ENCODE measurements at regions not wholly inside any gene's neighbourhood (a gene's known extent, or its start where the extent isn't known, plus 50 kb on each side); places are given as distances from the start of the nearest gene placed in this dataset.

DNA sequence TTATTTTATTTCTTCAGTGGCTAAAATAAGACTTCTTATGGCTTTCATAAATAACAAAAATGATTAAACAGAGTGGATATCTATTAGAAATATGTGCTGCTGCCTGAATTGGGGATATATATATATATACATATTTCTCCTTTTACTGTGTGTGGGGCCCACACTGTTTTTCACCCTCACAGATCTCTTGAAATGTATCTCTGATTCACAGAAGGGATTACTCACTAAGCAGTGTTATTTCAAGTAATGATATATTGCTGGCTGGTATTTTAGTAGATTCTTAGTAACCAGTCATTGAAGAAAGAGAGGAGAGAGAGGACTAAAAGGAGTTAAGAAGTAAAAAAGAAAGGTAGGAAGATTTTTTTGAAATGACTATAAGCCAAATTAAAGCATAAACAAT lies 308.6 kb upstream of the NRP1 start:
- DNase-seq (ENCODE audit: insufficient read length, low spot score) (no peak), FAIRE-seq (no peak)
- TF ChIP-seq POLR2AphosphoS5 (IDR thresholded peaks at IDR 0.05; ENCODE audit: low read depth, low read length), result no peak
- no peak for TF ChIP-seq PAX5 (IDR thresholded peaks at IDR 0.05; ENCODE audit: insufficient read depth, low read length, severe bottlenecking)
- TF ChIP-seq SPI1 (IDR thresholded peaks at IDR 0.05; ENCODE audit: low read depth, low read length), result no peak
- no peak for TF ChIP-seq POLR2A (IDR thresholded peaks at IDR 0.05; ENCODE audit: low read depth, low read length)
- no peak for TF ChIP-seq TAF1 (IDR thresholded peaks at IDR 0.05; ENCODE audit: low read depth, low read length)
- no peak for TF ChIP-seq POU2F2 (IDR thresholded peaks at IDR 0.05; ENCODE audit: low read depth, low read length)

DNA sequence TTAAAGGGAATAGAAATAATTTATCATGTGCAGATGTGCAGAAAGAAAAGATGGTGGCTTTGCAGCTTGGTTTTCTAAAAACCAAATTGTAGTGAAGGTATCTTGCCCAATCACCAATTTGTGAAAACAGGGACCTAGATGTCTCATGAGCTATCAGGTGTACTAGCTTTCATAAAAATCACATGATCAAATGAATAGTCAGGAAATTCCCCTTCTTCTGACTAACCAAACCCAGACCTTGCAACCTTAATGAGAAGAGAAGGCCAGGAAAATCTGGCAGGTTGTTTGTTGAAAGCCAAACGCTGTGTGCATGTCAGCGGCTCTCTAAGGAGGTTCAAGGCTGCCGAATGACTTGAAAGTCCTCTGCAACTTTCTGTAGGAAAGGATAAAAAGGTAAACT lies 304.4 kb upstream of the NRP1 start:
- DNase-seq (ENCODE audit: insufficient read length, low spot score) (no peak), FAIRE-seq (no peak)
- TF ChIP-seq PAX5 (IDR thresholded peaks at IDR 0.05; ENCODE audit: insufficient read depth, low read length, severe bottlenecking) (no peak), SPI1 (IDR thresholded peaks at IDR 0.05; ENCODE audit: low read depth, low read length) (no peak), POLR2A (IDR thresholded peaks at IDR 0.05; ENCODE audit: low read depth, low read length) (no peak)

DNA sequence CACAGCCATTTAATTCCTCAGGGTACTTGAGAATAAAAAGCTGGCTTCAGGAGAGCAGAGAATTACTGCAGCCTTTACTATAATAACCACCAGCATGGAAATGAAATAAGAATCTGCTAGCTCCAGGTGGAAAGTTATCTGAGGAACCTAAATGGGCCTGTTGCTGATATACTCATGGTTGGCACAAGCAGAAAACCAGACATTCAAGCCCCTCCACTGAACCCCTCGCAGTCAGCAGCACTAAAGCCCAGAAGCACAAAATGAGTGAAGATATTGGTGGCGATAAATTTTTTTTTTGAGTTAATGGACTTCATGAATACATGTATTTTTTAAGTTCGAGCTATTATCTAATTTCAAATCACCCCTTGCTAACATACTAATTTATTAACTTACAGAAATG lies 303.9 kb upstream of the NRP1 start:
- TF ChIP-seq POLR2AphosphoS5 (IDR thresholded peaks at IDR 0.05; ENCODE audit: low read depth, low read length) (no peak), SPI1 (IDR thresholded peaks at IDR 0.05; ENCODE audit: low read depth, low read length) (no peak), PAX5 (IDR thresholded peaks at IDR 0.05; ENCODE audit: insufficient read depth, low read length, severe bottlenecking) (no peak)
- DNase-seq (ENCODE audit: insufficient read length, low spot score), result no peak
- no peak for FAIRE-seq

DNA sequence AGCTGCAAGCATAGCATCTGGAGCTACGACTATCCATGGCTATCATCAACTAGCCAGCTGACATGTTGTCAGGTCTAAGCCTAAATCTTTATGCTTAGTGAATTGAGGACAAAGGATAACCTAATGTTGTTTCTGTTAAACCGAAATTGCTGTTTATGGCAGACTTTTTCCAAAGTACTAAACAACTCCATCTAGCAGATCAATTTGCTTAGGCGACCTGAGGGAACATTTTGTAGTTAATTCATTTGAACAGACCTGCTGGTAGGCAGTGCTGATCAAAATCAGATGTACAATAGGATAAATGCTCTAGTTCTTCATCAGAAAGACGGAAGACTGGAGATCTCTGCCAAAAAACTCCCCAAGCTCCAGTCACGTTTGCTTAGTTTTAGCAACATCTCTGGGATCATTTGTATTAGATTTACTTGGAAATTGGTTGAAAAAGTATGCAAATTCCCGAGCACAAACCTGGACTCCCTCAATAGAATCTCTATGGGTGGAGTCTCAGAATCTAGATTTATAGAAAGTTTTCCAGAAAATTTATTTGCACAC lies 301.6 kb upstream of the NRP1 start:
- no peak for DNase-seq (ENCODE audit: insufficient read length, low spot score)
- no peak for FAIRE-seq
- no peak for TF ChIP-seq TAF1 (IDR thresholded peaks at IDR 0.05; ENCODE audit: low read depth, low read length)
- no peak for TF ChIP-seq POLR2AphosphoS5 (IDR thresholded peaks at IDR 0.05; ENCODE audit: low read depth, low read length)
- no peak for TF ChIP-seq POLR2A (IDR thresholded peaks at IDR 0.05; ENCODE audit: low read depth, low read length)
- no peak for TF ChIP-seq SPI1 (IDR thresholded peaks at IDR 0.05; ENCODE audit: low read depth, low read length)
- TF ChIP-seq PAX5 (IDR thresholded peaks at IDR 0.05; ENCODE audit: insufficient read depth, low read length, severe bottlenecking), result no peak

DNA sequence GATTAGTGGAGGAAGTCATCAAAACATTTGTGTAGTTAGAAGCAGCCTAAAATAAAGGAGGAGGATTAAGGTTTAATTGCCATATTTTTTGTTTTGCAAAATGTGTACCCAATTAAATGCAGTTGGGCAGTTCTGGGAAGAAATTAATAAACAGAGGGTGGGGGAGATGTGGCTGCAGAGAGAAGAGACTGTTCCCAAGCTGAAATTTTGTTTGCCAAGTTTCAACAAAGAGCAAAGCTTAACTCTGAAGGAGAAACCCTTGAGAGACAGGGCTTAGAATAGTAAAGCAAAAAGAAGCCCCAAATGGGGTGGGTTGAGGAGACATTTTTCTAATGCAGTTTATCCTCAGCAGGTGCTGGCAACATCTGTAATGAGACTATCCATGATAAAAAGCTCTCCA lies 298.0 kb upstream of the NRP1 start:
- DNase-seq (ENCODE audit: insufficient read length, low spot score) (no peak), FAIRE-seq (no peak)
- TF ChIP-seq SPI1 (IDR thresholded peaks at IDR 0.05; ENCODE audit: low read depth, low read length), result no peak
- TF ChIP-seq PAX5 (IDR thresholded peaks at IDR 0.05; ENCODE audit: insufficient read depth, low read length, severe bottlenecking), result no peak
- no peak for TF ChIP-seq TAF1 (IDR thresholded peaks at IDR 0.05; ENCODE audit: low read depth, low read length)
- TF ChIP-seq POLR2AphosphoS5 (IDR thresholded peaks at IDR 0.05; ENCODE audit: low read depth, low read length), result no peak
- TF ChIP-seq POLR2A (IDR thresholded peaks at IDR 0.05; ENCODE audit: low read depth, low read length), result no peak
- no peak for TF ChIP-seq POU2F2 (IDR thresholded peaks at IDR 0.05; ENCODE audit: low read depth, low read length)

DNA sequence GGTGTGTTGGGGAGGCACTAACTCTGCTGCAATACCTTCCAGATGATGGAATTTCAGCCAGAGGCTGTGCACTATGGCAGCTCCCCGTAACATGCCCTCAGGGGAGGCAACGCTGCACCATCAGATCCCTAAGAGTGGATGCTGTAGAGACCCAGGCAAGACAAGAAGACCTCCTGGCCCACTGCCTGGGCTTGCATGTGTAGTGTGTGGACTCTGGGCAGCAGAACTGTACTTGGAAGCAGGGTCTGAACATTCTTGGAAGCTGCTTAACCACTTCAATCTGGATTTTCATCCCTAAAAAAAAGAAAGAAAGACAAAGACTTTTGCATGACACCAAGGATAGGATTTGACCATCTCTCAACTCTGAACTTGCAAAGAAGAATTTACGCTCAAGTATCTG lies 297.5 kb upstream of the NRP1 start:
- TF ChIP-seq PAX5 (IDR thresholded peaks at IDR 0.05; ENCODE audit: insufficient read depth, low read length, severe bottlenecking), result no peak
- no peak for TF ChIP-seq TAF1 (IDR thresholded peaks at IDR 0.05; ENCODE audit: low read depth, low read length)
- no peak for TF ChIP-seq POLR2AphosphoS5 (IDR thresholded peaks at IDR 0.05; ENCODE audit: low read depth, low read length)
- TF ChIP-seq POLR2A (IDR thresholded peaks at IDR 0.05; ENCODE audit: low read depth, low read length), result no peak
- TF ChIP-seq SPI1 (IDR thresholded peaks at IDR 0.05; ENCODE audit: low read depth, low read length), result no peak
- TF ChIP-seq POU2F2 (IDR thresholded peaks at IDR 0.05; ENCODE audit: low read depth, low read length), result no peak
- DNase-seq (ENCODE audit: insufficient read length, low spot score), result no peak

DNA sequence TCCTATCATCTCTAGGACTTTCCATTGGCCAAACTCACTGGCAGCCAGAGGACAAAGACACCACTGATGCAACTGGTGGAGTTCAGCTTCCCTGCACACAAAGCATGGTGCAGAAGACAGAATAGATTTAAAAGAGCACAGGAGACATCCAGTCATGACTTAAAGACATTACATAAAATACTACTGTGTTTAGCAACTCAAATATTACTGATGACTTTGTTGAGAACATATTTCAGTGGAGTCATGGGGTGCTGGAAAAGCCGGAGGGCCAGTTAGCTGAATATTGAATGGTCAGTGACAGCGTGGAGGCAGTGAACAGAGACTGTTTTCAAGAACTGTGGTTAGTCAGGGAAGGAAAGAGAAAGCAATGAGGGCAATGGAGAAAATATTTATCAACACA lies 296.3 kb upstream of the NRP1 start:
- FAIRE-seq (no peak), DNase-seq (ENCODE audit: insufficient read length, low spot score) (no peak)
- TF ChIP-seq SPI1 (IDR thresholded peaks at IDR 0.05; ENCODE audit: low read depth, low read length) (no peak), TAF1 (IDR thresholded peaks at IDR 0.05; ENCODE audit: low read depth, low read length) (no peak), POLR2AphosphoS5 (IDR thresholded peaks at IDR 0.05; ENCODE audit: low read depth, low read length) (no peak), PAX5 (IDR thresholded peaks at IDR 0.05; ENCODE audit: insufficient read depth, low read length, severe bottlenecking) (no peak), POU2F2 (IDR thresholded peaks at IDR 0.05; ENCODE audit: low read depth, low read length) (no peak), POLR2A (IDR thresholded peaks at IDR 0.05; ENCODE audit: low read depth, low read length) (no peak)

More for the DNA sequence above, 297.5 kb upstream of the NRP1 start:
- FAIRE-seq, result no peak

DNA sequence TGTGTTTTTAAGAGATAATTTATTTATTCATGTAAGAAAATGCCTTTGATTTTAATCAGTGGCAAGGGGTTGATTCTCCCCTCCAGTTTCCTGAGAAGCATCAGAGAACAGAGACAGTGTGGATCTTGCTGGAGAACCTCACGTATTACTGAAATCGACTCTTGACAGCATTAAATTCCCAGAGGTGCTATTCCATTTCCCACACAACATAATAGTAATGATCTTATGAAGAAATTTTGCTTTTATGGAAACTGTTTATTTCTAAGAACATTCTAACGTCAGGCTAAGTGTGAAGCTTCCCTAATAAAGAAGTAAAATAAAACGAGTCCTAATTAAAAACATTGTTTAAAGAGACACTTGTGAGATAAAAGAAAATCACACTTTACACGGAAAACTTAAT lies 293.1 kb upstream of the NRP1 start:
- TF ChIP-seq POU2F2 (IDR thresholded peaks at IDR 0.05; ENCODE audit: low read depth, low read length) (no peak), TAF1 (IDR thresholded peaks at IDR 0.05; ENCODE audit: low read depth, low read length) (no peak), PAX5 (IDR thresholded peaks at IDR 0.05; ENCODE audit: insufficient read depth, low read length, severe bottlenecking) (no peak), SPI1 (IDR thresholded peaks at IDR 0.05; ENCODE audit: low read depth, low read length) (no peak), POLR2AphosphoS5 (IDR thresholded peaks at IDR 0.05; ENCODE audit: low read depth, low read length) (no peak), POLR2A (IDR thresholded peaks at IDR 0.05; ENCODE audit: low read depth, low read length) (no peak)
- DNase-seq (ENCODE audit: insufficient read length, low spot score) (no peak), FAIRE-seq (no peak)

DNA sequence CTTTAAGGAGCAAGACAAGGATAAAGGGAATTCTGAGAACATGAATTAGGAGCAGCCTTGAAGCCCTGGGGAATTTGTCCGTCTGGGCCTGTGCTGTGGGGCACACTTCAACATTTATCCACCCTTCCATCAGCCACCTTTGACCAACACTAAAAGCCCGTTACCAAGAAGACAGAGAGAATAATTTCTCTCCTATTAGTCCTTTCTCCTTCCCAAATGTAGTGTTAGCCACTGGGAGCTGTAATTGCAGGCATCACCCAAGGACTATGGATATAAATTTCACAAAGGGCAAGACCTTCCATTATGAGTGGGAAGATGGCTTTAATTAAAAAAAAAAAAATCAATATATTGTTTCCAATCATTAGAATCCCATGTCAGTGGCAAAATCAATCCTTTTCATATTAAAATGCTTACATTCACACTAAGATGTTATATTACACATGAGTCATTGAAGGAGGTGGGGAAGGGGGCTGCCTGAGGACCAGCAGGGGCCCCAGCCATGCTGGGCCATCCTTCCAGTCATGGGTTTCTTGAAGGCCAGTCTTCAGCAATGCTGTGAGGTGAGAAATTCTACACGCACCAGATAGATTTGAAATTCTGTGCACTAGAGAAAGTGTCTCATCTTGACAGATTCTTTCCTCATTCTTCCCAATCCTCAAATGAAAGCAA lies 292.5 kb upstream of the NRP1 start:
- FAIRE-seq (no peak), DNase-seq (ENCODE audit: insufficient read length, low spot score) (no peak)
- TF ChIP-seq POU2F2 (IDR thresholded peaks at IDR 0.05; ENCODE audit: low read depth, low read length) (no peak), TAF1 (IDR thresholded peaks at IDR 0.05; ENCODE audit: low read depth, low read length) (no peak), SPI1 (IDR thresholded peaks at IDR 0.05; ENCODE audit: low read depth, low read length) (no peak), POLR2AphosphoS5 (IDR thresholded peaks at IDR 0.05; ENCODE audit: low read depth, low read length) (no peak), POLR2A (IDR thresholded peaks at IDR 0.05; ENCODE audit: low read depth, low read length) (no peak), PAX5 (IDR thresholded peaks at IDR 0.05; ENCODE audit: insufficient read depth, low read length, severe bottlenecking) (no peak)

DNA sequence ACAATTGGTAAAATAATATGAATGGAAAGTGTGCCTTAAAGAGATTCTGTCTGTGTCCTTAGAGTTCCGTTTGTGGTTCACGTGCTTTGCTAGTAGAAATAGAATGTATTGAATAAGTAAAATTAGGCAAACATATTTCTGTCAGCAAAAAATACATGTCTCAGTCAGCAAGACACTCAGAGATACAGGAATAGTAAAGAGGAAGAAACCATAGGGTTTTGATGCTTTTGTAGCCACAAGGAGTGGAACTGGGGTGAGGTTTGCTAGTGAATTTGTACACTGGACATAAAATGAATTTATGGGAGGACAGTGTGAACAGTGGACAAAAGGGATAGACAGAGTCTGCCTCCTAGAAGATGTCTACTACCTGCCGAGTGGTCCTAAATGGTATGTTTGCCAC lies 289.2 kb upstream of the NRP1 start:
- FAIRE-seq (no peak), DNase-seq (ENCODE audit: insufficient read length, low spot score) (no peak)
- no peak for TF ChIP-seq POLR2A (IDR thresholded peaks at IDR 0.05; ENCODE audit: low read depth, low read length)

Data from GM12891 (cell line).